NCI-H1092 treated with DMSO at 0.1 percent for 48 hours (cell line): ENCODE measurements at regions not wholly inside any gene's neighbourhood (a gene's known extent, or its start where the extent isn't known, plus 50 kb on each side); places are given as distances from the start of the nearest gene placed in this dataset.
A peak's percentile ranks its signal among the peaks of the same experiment; 100 is the strongest.
"Not testable (repeated sequence)": the region's sequence is repeated elsewhere in the genome, so short reads cannot be mapped to it uniquely, and the experiment has no call there.

ENCODE experiments used
- DNase-seq: peaks from one replicate; lab custom pipeline; 2025; lab: John Stamatoyannopoulos, UW

DNA sequence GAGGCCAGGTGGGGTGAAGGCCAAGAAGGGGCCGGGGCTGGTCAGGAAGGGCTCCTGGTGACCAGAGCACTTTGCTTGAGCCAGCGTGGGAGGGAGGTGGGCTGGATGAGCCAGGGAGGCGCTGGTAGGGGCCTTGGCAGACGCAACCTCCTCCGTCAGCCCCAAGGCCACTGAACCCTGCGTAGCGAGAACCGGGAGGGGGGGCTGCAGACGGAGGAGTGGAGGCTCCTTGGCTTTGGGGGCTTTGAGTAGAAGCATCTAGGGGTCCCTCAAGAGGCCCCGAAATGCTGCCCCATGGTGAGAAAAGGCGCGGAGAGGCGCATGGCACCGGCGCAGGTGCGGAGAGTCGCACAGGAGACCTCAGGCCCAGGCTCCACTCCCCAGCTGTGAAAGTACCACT lies 1888.0 kb upstream of the CDH9 start:
- DNase-seq = no peak

DNA sequence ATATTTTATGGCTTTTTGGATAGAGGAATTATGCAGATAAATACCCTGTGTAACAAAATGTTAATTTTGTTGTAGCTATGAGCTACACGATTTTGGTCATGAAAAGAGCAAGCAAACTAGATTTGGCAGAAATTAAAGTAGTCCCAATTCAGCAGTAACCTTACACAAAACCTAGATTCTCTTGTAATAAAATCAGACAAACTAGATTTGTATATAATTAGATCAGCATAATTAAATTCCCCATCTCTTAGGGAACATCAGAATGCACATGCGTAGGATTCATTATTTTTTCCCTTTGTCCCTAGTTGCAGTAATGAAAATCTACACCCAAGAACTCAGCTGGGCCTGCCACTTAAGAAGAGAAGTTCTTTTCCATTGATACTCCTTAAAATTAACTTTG lies 1879.2 kb upstream of the CDH9 start:
- no peak for DNase-seq

DNA sequence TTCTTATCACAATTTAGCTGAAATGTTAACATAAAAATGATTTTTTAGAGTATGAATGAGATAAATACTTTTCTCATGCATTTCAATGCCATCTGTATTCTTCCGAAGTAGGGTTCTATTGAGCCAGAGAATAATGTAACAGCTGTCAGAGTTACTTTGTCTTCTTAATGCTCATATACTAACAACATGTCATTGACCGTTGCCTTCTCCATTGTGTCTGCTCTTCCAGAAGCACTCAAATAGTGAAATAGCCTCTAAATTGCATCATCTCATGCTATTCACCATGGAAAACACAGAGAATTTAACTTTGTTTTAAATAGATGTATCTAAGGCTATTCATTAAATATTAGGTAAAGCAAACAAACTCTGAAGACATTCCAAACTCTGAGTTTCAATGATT lies 1875.9 kb upstream of the CDH9 start:
- DNase-seq = peak; percentile 59

DNA sequence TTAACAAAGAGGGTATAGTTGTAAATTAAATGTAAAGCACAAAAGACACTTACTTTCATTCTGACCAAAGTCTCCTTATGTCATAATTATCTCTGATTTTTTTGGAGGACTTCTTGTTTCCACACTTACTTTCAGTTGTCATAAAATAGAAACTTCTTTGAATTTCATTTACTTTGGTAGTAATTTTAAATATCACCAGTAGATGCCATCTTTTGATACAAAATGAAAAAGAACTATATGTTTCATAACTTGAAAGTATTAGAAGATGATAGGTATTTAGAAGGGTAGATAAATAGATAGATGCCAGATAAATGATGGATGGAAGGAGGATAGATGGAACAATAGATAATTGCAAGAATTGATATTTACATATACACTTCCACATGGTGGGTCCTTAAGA lies 1865.3 kb upstream of the CDH9 start:
- DNase-seq = peak; percentile 15

DNA sequence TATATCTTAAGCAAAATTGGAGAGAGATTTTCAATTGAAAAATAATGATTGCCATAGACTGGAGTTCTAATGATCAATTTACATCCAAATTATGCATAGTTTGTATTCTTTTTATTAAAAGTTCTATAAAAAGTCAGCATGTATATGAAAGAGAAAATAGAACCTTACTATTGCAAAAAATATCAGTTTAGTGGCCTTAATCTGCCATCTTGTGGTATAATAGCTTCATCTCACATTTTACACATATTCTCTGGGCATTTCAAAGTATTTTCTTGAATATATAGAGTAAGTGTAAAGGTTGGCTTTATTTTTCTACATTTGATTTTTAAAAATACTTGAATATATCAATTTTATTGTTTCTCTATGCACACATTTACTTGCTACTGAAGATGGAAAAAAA lies 1858.6 kb upstream of the CDH9 start:
- peak; percentile 63 for DNase-seq

DNA sequence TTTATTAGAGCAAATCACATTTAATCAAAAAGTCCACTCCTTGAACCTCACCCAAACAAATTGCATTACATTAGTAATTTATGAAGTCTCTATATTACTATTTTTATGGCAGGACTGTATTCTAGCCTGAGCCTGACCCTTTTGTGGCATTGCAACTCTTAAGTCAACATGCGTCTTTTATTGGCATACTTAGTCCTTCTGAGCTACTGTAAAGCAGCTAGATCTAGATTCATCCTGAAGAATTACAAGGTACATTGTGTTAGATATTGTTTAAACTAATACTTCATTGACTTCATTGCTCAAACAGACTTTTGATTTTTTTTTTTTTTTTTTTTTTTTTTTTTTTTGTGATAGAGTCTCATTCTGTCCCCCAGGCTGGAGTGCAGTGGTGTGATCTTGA lies 1842.5 kb upstream of the CDH9 start:
- no peak for DNase-seq

DNA sequence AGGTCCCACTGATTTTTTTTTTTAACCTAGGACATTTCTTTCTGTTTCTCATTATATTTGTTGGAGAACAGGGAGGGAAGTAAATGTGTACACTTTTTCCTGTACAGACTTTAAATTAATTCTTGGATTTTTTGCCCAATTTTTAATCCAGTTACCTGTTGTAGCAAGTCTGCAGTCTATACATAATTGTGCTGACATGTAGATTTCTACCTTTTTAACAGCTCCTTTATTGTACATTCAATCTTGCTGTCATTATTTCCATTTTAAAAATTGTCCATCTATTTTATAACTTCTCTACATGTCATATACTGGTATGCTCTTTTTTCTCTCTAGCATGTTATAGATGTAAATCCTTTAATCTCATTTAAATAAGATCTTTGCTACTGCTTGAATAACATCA lies 1838.7 kb upstream of the CDH9 start:
- no peak for DNase-seq

DNA sequence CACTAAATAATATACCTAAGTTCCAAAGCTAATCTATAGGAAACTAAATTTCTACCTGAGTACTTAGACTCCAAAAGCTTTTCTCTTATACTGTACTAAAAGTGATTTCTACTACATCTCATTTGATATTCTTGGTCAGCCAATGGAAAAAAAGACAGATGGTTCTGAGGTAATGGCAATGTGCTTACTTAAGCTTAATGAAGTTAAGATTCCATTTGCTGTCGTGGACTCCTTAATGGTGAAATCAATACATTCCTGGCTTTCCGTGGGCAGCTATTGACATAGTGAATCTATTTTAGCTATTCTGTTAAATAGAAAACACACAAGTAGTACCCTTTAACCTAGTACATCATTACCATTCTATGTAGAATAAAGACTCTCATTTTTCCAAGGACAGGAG lies 1825.6 kb upstream of the CDH9 start:
- DNase-seq = peak; percentile 84

DNA sequence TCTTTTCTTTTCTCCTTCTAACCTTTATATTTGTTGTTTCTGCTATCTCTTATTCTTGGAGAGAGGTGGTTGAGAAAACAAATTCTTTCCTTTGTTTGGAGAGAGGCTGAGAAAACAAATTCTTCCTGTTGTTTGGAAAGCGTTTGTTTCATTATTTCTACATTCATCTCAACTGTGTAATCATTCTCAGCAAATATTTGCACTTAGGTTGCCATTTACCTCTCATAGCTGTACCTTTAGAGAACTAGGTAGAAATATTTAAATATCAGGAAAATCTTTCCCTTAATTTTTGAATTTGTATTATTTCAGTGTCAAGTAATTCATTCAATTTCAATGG lies 1824.4 kb upstream of the CDH9 start:
- peak; percentile 85 for DNase-seq

DNA sequence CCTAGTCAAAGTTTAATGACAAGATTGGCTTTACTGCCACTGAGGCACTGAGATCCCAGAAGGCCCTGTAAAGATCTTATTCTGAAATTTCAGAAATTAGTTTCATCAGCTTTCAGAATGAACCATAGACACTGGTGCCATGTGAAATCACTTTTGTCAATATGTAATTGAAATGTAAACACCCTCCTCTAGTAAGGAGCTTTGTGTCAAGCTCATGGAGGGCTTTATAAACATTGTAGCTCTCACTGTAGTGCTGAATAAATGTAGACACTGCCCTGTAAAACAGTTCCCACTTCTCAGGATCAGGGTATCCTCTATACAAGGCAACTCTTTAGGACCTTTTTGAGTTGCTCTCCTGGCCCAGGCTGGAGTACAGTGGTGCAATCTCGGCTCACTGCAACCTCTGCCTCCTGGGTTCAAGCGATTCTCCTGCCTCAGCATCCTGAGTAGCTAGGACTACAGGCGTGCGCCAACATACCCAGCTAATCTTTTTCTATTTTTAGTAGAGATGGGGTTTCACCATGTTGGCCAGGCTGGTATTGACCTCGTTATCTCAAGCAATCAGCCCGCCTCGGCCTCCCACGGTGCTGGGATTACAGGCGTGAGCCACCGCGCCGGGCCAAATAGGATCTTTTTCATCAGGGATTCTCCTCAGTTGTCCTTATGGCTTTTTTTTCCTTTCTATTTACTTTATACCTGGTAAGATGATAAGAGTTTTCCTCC lies 1823.9 kb upstream of the CDH9 start:
- DNase-seq = peak; percentile 85

DNA sequence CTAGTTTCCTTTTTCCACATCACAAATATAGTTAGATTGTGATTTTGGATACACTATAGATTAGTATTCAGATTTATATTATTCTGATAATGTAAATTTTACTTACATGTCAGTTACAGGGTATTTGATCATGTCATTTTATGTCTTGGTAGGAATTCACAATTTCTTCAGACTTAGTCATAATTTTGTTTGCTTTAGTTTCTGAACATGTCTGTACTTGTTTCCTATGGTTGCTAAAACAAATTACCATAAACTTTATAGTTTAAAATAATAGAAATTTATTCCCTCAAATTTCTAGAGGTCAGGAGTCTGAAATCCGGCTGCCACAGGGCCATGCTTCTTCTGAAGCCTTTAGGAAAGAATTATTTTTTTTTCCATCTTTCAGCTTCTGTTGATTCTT lies 1817.2 kb upstream of the CDH9 start:
- no peak for DNase-seq

DNA sequence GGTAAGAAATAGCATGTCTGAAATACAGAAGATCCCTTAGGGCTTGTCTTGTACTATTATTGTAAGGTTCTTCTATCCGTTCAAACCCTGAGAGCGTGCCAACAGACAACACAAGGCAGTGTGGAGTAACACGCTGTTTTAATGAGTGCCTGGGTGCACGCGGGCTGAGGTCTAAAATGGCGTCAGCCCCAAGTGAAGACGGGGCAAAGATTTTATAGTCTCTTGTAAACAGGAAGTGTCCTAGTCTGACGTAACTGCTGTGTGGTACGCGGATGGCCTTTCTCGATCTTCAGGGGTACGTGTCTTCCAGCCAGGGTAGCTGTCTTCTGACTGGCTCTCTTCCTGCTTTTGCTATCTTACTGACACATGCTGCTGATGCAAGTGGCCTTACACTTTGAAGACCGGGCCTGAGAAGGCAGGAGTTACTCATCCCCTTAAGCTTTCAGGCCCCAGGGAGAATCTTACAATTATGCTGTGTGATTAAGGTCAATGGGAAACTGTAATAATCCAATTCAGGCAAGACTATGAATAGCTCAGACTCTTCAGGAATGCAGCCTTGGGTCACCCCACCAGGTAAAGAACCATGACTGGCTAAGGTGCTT lies 1812.0 kb upstream of the CDH9 start:
- DNase-seq = no peak

DNA sequence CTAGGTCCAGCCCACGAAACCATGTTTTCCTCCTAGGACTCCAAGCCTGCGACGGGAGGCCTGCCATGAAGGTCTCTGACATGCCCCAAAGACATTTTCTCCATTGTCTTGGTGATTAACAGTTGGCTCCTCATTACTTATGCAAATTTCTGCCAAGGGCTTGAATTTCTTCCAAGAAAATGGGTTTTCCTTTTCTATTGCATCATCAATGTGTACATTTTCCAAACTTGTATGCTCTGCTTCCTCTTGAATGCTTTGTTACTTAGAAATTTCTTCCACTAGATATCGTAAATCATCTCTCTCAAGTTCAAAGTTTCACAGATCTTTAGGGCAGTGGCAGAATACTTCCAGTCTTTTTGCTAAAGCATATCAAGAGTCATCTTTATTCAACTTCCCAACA lies 1792.7 kb upstream of the CDH9 start:
- no peak for DNase-seq

DNA sequence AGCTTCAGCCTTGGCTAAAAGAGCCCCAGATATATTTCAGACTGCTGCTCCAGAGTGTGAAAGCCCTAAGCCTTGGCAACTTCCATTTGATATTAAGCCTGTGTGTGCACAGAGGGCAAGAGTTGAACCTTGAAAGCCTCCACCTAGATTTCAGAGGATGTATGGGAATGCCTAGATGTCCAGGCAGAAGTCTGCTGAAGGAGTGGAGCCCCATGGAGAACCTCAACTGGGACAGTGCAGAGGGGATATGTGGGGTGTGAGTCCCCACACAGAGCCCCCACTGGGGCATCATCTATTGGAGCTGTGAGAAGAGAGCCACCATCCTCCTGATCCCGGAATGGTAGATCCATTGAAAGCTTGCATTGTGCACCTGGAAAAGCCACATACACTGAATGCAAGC lies 1784.8 kb upstream of the CDH9 start:
- no peak for DNase-seq

DNA sequence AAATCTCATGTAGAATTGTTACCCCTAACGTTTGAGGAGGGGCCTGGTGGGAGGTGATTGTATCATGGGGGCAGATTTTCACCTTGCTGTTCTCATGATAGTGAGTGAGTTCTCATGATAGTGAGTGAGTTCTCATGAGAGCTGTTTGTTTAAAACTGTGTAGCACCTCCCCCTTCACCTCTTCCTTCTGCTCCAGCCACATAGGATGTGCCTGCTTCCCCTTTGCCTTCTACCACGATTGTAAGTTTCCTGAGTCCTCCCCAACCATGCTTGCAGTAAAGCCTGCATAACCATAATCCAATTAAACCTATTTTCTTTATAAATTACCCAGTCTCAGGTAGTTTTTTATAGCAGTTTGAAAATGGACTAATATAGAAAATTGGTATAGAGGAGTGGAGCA lies 1783.7 kb upstream of the CDH9 start:
- no peak for DNase-seq

DNA sequence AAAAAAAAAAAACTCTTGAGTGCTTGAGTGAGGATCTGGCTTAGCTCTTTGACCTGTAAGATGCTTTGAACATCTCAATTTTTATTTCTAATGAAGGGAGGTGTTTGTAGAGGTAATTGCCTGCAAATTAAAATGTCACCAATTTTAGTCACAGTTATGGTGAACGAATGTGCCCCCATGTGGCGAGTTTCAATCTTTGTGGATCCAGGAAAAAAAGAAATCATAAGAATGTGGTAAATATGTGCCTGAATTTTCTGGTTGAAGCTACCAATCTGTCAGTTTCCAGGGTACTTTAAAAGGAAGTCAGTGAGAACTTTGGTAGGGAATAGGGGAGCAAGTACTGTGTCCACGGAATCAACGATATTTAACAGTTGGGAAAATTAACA lies 1772.4 kb upstream of the CDH9 start:
- no peak for DNase-seq

DNA sequence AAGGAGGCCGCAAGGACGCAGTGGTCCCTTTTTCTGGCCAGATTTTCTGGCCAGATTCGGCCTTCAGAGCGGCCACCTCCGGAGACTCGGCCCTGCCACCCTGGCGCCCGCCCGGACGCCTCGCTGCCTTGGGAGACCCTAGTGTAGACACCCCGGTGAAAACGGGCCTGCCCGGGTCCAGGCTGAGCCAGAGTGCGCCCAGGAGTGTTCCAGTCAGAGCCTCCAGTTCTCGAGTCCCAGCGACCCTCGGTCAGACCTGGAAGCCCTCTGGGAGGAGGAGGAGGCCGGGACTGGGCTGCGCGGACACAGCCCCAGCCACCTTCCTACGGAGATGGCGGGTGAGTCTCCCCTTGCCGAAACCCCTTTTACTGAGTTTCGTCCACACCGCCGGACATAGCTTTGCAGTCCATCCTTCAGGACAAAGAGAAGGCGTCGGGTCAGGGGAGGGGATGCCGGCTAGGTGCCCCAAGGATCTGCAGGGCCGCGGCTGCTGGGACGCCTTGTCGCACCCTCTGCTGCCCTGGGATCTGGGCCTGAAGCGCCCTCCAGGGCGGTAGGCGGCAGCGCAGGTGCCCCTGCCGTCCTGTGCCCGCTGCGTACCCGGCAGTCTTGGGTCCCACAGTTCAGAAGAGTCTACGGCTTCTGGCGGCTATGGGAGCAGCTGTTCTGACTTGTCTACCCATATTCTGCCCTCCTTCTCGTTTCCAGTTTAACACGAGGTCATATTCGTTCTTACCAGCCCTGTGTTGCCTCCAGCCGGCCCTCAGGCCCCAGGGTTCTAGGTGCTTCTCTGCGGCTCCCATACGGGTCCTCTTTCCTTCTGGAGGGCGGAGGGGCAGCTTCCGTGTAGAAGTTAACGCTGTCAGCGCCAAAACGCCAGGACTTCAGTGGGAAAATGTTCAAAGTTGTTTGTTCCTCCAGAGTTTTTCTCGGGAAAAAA lies 1771.7 kb upstream of the CDH9 start:
- no peak for DNase-seq

DNA sequence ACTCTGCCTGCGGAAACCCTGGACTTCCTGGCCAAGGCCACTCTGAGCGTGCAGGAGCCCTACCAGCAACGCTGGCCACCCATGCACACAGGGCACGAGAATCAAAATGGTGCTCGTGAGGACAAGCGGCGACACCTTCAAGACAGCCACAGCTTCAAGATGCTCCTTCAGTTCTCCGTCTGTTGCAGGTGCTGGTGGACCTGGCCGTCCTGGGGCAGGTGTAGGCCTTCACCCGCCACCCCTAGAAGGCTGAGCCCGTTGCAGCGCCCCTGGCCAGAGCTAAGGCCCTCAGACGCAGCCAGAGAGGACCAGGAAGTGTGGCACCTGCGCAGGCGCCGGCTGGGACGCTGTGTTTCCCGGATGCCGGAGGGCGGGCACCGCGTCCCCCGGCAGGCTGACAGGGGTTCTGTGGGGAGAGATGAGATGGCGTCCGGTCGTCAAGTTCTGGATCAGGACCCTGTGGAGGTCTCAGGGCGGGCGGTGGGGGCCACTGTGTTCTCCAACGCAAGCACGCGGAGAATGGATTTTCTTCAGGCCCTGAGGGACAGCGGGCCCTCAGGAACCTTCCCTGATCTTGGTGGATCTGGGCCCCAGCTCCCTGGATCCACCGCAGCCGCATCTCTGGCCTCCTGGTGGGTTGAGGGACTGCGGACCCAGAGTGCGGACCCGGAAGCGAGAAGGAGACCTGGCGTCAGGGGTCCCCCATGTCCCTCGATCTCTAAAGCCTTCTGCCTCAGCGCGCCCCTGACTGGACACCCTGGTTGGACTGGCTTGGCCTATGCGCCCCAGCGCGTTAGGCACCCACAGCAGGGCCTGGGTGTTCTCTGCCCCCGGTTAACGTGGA lies 1770.8 kb upstream of the CDH9 start:
- DNase-seq = no peak

DNA sequence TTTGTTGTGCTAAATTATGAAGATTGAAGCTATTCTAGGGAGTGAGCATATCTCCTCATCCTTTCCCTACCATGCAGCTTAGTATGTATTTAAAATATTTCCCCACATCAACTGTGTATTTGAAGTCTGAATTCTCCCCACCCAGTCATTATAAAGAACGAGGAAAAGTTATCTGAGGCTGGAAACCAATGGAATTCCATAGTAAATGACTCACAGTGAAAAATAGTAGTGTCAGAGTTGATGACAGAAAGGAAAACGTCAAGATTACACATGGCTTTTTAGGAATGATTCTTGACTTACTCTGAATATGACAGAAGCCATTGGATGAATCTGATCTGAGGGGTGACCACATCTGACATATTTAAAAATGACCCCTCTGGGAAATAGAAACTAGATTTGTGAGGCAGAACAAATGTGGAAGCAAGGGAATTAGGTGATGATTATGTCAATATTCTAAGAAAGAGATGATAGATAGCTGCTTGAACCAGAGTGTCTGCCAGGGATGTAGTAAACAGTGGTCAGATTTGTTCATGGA lies 1768.9 kb upstream of the CDH9 start:
- no peak for DNase-seq

DNA sequence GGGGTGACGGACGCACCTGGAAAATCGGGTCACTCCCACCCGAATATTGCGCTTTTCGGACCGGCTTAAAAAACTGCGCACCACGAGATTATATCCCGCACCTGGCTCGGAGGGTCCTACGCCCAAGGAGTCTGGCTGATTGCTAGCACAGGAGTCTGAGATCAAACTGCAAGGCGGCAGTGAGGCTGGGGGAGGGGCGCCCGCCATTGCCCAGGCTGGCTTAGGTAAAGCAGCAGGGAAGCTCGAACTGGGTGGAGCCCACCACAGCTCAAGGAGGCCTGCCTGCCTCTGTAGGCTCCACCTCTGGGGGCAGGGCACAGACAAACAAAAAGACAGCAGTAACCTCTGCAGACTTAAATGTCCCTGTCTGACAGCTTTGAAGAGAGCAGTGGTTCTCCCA lies 1760.6 kb upstream of the CDH9 start:
- DNase-seq = not testable (repeated sequence)

DNA sequence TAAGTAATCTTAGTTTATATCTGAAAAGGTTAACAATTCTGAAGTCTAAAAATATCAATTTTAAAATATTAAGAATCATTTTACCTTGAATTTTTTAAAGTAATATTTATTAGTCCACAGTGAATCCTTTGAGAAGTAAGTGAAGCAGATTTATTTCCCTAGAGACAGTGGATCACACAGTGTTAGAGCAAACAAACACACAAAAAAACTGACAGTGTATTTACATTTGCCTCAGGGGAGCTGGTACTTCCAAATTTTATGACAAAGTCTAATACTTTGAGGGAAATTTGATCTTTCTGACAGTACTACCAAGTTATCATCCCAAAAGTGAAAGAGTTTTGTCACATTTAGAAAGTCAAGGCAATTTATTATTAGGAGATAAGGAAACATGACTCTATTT lies 1750.6 kb upstream of the CDH9 start:
- DNase-seq = no peak

DNA sequence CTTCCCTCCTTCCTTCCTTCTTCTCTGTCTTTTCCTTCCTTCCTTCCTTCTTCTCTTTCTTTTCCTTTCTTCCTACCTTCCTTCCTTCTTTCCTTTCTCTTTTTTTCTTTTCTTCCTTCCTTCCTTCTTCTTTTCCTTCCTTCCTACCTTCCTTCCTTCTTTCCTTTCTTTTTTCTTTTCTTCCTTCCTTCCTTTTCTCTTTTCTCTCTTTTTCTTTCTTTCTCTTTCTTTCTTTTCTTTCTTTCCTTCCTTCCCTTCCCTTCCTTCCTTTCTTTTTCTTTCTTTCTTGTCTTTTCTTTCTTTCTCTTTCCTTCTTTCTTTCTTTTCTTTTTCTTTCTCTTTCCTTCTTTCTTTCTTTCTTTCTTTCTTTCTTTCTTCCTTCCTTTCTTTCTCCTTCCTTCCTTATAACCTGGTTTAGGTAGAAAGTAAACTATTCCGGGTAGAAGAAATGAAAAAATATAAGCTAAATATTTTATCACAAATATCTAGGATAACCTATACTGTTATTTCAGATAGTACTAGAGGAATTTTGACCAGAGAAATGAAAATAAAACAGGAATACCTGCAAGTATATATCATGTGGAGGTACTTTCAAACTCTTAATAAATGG lies 1741.8 kb upstream of the CDH9 start:
- DNase-seq = no peak
